ENCODE measurements at regions not wholly inside any gene's neighbourhood (a gene's known extent, or its start where the extent isn't known, plus 50 kb on each side); places are given as distances from the start of the nearest gene placed in this dataset.

DNA sequence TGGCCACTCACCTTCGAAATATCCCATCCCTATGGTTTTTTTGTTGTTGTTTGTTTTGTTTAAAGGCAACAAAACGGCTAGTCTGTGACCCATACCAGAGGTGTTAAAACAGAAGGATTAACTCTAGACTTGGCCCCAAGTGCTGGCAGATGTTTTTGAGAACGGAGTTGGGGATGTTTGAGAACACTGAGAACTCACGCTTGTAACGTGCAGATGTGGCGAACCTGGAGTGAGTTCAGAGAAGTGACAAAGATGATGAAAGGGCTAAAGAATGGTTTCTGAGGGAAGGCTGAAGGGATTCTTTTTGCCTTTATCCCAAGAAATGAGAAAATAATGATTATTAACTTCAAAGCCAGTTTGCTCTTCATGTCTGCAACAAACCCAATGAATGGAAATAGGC, 286.5 kb downstream of the ZNF608 start:
- ATAC-seq (ENCODE audit: low read depth) (no peak), DNase-seq (ENCODE audit: low spot score in 2 of 2) (no peak)
- Mint-ChIP-seq H3K4me1 (peaks cover 5% of the 10 kb centered on the region), H3K27ac (no peak overlapping the region), H3K9me3 (peaks cover 9% of the 10 kb centered on the region), H3K4me3 (no peak overlapping the region), H3K36me3 (peaks cover 12% of the 10 kb centered on the region), H3K27me3 (no peaks in the 10 kb centered on the region)

DNA sequence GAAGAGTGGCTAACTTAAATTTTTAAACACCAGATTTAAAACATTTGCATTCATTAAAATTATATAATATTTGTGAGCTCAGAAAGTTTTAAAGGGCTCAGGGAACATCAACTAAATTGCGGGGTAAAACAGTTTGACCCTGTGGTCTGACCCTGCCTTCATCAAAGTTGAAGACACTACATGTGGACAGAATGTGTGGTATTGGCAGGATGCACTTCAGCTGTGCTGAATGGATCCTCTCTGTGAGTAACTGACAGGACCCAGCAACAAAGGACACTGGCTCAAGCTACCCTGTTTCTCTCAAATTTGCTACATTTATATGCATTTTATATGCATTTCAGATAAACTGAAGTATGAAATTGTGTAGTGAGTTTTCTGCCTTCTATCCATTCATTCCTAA, 288.5 kb downstream of the ZNF608 start:
- Mint-ChIP-seq H3K4me1 (peaks cover 15% of the 10 kb centered on the region), H3K36me3 (peaks cover 12% of the 10 kb centered on the region), H3K9me3 (peaks cover 9% of the 10 kb centered on the region), H3K27ac (peak overlapping the region; percentile 25), H3K27me3 (no peaks in the 10 kb centered on the region), H3K4me3 (no peak overlapping the region)
- DNase-seq (ENCODE audit: low spot score in 2 of 2), result no peak
- ATAC-seq (ENCODE audit: low read depth), result no peak

DNA sequence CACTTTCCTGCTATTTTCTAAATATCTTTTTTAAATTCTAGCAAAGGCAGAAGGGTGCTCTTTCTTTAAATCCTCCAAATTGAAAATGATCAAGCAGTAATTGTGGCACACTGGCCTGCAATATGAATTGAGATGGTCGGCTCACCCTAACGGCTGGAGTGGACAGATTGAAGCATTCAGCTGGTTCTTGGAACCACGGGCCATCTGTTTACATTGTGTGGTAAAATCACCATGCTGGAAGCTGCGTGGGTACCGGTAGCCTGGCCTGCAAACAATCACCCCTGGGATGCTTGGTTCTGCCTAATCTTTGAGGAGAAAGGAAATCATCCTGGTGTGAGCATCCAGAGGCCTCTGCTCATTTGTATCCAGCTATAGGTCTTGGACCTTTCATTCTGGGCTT, 289.3 kb downstream of the ZNF608 start:
- Mint-ChIP-seq H3K9me3 (peaks cover 9% of the 10 kb centered on the region), H3K27ac (no peak overlapping the region), H3K27me3 (no peaks in the 10 kb centered on the region), H3K4me1 (peaks cover 20% of the 10 kb centered on the region), H3K36me3 (peaks cover 12% of the 10 kb centered on the region), H3K4me3 (no peak overlapping the region)
- ATAC-seq (ENCODE audit: low read depth) (no peak), DNase-seq (ENCODE audit: low spot score in 2 of 2) (no peak)

DNA sequence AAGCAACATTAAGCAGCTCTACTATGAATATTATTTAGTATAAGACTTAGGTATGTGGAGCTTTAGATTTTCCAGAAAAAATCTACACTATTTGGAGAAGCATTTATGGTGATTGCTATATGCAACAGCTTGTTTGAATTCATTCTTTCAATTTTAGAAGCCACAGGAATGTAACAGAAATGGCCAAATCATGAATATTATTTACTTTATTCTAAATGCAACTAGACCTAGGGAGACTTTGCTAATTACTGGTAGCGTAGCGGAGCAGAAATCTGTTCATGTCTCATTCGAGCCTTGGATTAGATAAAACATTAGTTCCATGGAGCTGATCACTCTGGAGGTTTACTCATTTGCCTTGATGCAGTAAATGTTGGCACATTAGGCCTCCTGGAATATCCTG, 290.2 kb downstream of the ZNF608 start:
- no peak for ATAC-seq (ENCODE audit: low read depth)
- DNase-seq (ENCODE audit: low spot score in 2 of 2), result no peak
- no peak overlapping the region for H3K27ac Mint-ChIP-seq
- peaks cover 9% of the 10 kb centered on the region for H3K9me3 Mint-ChIP-seq
- H3K27me3 Mint-ChIP-seq, result no peaks in the 10 kb centered on the region
- H3K4me1 Mint-ChIP-seq, result peaks cover 22% of the 10 kb centered on the region
- peaks cover 12% of the 10 kb centered on the region for H3K36me3 Mint-ChIP-seq
- no peak overlapping the region for H3K4me3 Mint-ChIP-seq

DNA sequence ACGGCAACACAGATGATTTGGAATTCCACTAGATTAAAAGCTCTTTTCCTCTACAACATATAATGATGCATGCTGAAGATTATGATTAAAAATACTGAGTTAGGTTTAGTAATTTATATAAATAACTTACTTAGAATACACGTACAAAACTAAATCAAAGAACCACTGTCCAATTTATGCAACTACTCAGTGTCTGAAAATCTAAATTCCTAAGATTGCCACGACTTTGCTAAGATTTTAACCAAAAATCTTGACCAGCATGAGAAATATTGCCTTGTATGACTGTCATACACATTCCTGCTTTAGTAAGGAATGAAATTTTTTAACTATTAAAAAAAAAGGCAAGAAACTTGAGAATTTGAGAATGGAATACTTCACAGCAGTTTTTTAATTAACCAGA, 292.4 kb downstream of the ZNF608 start:
- Mint-ChIP-seq H3K27me3 (no peaks in the 10 kb centered on the region), H3K4me1 (peaks cover 22% of the 10 kb centered on the region), H3K27ac (no peak overlapping the region), H3K4me3 (peak overlapping the region; percentile 52), H3K9me3 (no peaks in the 10 kb centered on the region), H3K36me3 (peaks cover under 1% of the 10 kb centered on the region)
- no peak for DNase-seq (ENCODE audit: low spot score in 2 of 2)
- no peak for ATAC-seq (ENCODE audit: low read depth)

DNA sequence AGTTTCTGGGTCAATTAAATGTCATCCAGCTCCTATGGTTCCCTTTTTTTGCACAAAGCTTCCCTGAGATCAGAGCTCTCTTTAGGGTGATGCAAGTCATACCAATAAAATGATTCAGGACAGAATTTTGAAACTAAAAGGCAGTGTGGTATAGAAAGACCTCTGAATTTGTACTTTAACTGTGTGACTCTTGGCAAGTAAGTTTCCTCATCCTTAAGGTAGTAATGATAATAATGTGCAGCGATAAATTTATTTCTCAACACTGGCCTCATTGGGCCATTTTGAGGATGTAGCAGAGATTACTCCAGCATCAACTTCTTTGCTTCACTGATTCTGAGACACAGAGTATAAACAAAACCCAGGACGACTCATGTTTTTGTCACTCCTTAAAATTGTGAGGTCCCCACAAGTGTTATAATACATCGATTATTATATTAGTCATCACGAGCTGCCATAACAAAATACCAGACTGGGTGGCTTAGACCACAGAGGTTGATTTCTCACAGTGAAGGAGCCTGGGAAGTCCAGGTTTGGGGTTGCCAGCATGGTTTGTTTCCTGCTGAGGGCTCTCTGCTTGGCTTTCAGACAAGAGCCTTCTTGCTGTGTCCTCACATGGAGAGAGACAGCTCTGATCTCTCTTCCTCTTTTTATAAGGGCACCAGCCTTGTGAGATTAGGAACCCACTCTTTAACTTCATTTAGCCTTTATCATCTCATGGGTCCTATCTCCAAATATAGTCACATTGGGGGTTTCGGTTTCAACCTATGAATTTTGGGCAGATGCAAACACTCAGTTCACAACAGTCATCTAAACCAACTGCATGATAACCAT, 293.0 kb downstream of the ZNF608 start:
- peak overlapping the region; percentile 32 for H3K27ac Mint-ChIP-seq
- peak; percentile 97 for ATAC-seq (ENCODE audit: low read depth)

GRCh38 chr5:124452412-124452811, 294.0 kb downstream of the ZNF608 start:
- no peaks in the 10 kb centered on the region for H3K36me3 Mint-ChIP-seq

More for the DNA sequence above, 293.0 kb downstream of the ZNF608 start:
- H3K9me3 Mint-ChIP-seq, result no peaks in the 10 kb centered on the region
- peak overlapping the region; percentile 52 for H3K4me3 Mint-ChIP-seq
- DNase-seq (ENCODE audit: low spot score in 2 of 2), result peak; percentile 18 to 34
- peaks cover 22% of the 10 kb centered on the region for H3K4me1 Mint-ChIP-seq
- H3K27me3 Mint-ChIP-seq, result no peaks in the 10 kb centered on the region
- no peaks in the 10 kb centered on the region for H3K36me3 Mint-ChIP-seq

DNA sequence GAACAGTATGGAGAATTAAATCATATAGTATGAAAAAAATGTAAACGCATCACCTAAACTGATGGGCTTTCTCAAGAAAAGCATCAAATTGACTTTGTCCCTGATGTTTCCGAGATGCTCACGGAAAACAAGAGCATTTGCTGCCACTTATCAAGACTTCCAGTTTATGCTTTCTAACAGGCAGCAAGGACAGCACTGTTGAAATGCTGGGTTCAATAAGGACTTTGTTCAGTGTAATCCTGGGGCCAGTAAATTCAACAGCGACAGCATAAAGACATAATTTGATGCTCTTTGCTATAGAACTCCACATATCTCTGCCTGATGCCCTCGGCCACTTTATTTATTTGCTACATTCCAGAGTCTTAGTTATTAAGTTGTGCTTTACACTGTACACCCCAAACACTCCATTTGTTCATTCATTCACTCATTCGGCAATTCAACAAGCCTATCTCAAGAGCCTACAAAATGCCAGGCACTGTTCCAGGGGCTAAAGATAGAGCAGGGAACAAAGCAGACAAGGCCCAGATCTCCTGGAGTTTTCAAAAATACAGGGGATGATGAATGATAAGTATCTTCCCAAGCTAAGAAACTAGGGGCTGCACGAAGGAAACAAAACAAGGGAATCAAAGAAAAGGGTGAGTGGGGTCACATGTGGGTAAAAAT, 294.6 kb downstream of the ZNF608 start:
- Mint-ChIP-seq H3K4me1 (peaks cover 22% of the 10 kb centered on the region), H3K27ac (no peak overlapping the region), H3K36me3 (no peaks in the 10 kb centered on the region), H3K9me3 (no peaks in the 10 kb centered on the region), H3K27me3 (no peaks in the 10 kb centered on the region), H3K4me3 (no peak overlapping the region)
- DNase-seq (ENCODE audit: low spot score in 2 of 2), result no peak
- ATAC-seq (ENCODE audit: low read depth), result no peak

More at GRCh38 chr5:124452412-124452811, 294.0 kb downstream of the ZNF608 start:
- no peak overlapping the region for H3K4me3 Mint-ChIP-seq
- ATAC-seq (ENCODE audit: low read depth) (no peak), DNase-seq (ENCODE audit: low spot score in 2 of 2) (no peak)
- H3K4me1 Mint-ChIP-seq, result peaks cover 22% of the 10 kb centered on the region
- H3K9me3 Mint-ChIP-seq, result no peaks in the 10 kb centered on the region
- H3K27ac Mint-ChIP-seq, result no peak overlapping the region
- H3K27me3 Mint-ChIP-seq, result no peaks in the 10 kb centered on the region

GRCh38 chr5:124446120-124446519, 300.3 kb downstream of the ZNF608 start:
- Mint-ChIP-seq H3K9me3 (no peaks in the 10 kb centered on the region), H3K4me1 (peaks cover 7% of the 10 kb centered on the region), H3K4me3 (no peak overlapping the region), H3K36me3 (no peaks in the 10 kb centered on the region), H3K27me3 (no peaks in the 10 kb centered on the region), H3K27ac (no peak overlapping the region)
- no peak for ATAC-seq (ENCODE audit: low read depth)
- no peak for DNase-seq (ENCODE audit: low spot score in 2 of 2)

DNA sequence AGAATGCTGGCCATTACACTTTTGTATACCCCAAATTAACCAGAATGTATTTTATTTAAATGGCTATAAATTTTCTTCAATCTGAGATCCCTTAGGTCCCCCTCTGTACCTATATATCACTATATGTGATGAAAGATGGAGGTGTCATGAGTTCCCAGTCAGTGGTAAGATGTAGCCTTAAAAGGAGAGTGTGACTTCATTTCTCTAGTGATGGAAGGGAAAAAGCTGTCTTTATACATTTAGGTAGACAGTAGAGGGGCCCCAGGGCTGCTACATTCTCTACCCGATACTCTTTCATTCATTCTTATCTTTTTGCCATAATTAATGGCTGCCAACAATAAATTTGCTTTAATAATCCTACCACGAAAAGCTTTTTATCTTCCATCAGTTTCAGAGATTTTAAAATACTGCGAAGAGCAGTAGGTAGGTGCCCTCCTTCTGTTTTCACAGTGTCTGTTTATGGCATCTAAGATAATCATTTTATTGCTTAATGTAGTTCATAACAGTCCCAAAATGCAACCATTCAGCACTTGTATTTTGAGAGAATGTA, 301.3 kb downstream of the ZNF608 start:
- H3K36me3 Mint-ChIP-seq, result no peaks in the 10 kb centered on the region
- no peak overlapping the region for H3K4me3 Mint-ChIP-seq
- peaks cover 7% of the 10 kb centered on the region for H3K4me1 Mint-ChIP-seq
- H3K27me3 Mint-ChIP-seq, result no peaks in the 10 kb centered on the region
- no peak overlapping the region for H3K27ac Mint-ChIP-seq
- no peaks in the 10 kb centered on the region for H3K9me3 Mint-ChIP-seq
- DNase-seq (ENCODE audit: low spot score in 2 of 2) (no peak), ATAC-seq (ENCODE audit: low read depth) (no peak)

DNA sequence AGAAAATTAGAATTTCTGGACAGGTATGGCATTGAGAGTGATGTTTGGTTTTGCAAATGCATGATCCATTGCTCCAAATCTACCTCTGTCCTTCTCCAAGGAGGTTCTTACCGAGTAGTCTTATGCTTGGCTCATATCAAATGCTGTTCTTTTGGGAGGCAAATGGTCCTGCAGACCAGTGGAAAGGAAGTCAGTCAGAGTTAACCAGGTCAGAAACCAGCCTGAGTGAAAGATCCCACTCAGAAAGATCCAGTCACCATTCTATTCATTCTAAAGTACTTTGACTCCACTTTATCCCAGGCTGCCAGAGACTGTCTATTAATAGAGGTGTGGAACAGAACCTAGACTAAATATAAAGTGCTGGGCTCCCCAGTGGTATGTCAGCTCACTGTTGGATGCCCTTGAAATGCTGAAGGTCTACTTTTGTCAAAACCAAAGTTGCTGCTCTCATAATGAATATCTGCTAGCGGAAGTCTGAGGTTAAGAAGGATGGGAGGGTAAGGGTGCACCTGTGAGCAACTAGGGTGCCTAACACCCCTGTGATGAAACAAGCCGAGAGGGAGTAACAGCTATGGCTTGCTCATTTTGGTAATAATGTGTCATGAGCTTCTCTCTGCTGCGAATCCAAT, 302.2 kb downstream of the ZNF608 start:
- ATAC-seq (ENCODE audit: low read depth), result peak; percentile 99
- Mint-ChIP-seq H3K4me3 (no peak overlapping the region), H3K27ac (peak overlapping the region; percentile 64), H3K36me3 (no peaks in the 10 kb centered on the region), H3K4me1 (peaks cover 7% of the 10 kb centered on the region), H3K9me3 (no peaks in the 10 kb centered on the region), H3K27me3 (no peaks in the 10 kb centered on the region)
- DNase-seq (ENCODE audit: low spot score in 2 of 2), result peak in 1 of 2 donors; percentile 25

DNA sequence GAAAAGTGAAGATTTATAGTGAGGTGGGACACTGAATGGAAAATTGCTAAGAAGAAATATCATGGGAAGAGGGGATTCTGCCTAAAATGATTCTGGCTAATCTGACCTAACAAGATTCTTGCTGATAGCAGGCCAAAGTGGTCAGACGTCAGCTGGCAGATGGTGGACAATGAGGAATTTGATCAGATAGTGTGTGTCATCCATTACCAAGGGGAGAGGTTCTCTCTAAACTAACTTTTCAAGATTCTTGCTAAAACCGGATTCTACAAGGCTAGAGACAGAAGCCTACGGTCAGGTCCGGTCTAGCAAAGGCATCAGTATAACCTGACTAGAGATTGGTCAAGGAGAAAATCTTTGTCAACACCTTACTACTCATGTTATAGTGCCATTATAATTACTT, 306.0 kb downstream of the ZNF608 start:
- Mint-ChIP-seq H3K27me3 (no peaks in the 10 kb centered on the region), H3K4me1 (peaks cover 14% of the 10 kb centered on the region), H3K27ac (no peak overlapping the region), H3K4me3 (no peak overlapping the region), H3K9me3 (no peaks in the 10 kb centered on the region), H3K36me3 (no peaks in the 10 kb centered on the region)
- no peak for ATAC-seq (ENCODE audit: low read depth)
- DNase-seq (ENCODE audit: low spot score in 2 of 2), result no peak

- no peak for ATAC-seq (ENCODE audit: low read depth)
- Mint-ChIP-seq H3K27me3 (no peaks in the 10 kb centered on the region), H3K9me3 (no peaks in the 10 kb centered on the region), H3K36me3 (no peaks in the 10 kb centered on the region), H3K27ac (no peak overlapping the region), H3K4me3 (no peak overlapping the region), H3K4me1 (peaks cover 17% of the 10 kb centered on the region)
- no peak for DNase-seq (ENCODE audit: low spot score in 2 of 2)
Observed at GRCh38 chr5:124439609-124440008, 306.8 kb downstream of the ZNF608 start.

DNA sequence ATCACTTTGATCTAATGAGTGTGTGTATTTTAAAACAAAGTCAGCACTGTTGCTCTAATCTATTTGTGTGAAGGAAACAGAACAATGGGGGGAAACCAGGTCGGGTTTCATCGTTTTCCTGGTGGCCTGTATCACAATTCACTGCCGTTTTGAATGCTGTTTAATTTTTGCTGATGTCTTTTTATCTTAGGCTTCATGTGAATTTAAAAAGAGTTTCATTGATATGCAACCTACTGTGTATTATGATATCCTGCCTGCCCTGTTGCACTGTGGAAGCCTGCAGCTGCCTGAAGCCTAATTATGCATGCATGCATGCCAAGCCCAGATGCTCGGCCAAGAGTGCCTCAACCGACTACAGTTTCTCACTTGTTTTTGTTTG, 307.5 kb downstream of the ZNF608 start:
- Mint-ChIP-seq H3K27ac (no peak overlapping the region), H3K4me1 (peaks cover 11% of the 10 kb centered on the region), H3K4me3 (no peak overlapping the region), H3K27me3 (no peaks in the 10 kb centered on the region), H3K9me3 (peaks cover 1% of the 10 kb centered on the region), H3K36me3 (no peaks in the 10 kb centered on the region)
- ATAC-seq (ENCODE audit: low read depth), result peak; percentile 38
- DNase-seq (ENCODE audit: low spot score in 2 of 2), result no peak
